Liver (tissue), 8 donors: ENCODE measurements at regions not wholly inside any gene's neighbourhood (a gene's known extent, or its start where the extent isn't known, plus 50 kb on each side); places are given as distances from the start of the nearest gene placed in this dataset.

Experiments
- DNase-seq: peaks from one replicate; pipeline ENCODE4 v3.0.0-alpha.2; 2017; ENCODE audit warnings: low spot score
- H3K27ac ChIP-seq, 2 donors: one replicate each; pipeline ENCODE4 v1.7.0; 2013; ENCODE audit warnings: inconsistent platforms in 2 of 2, low read length in 2 of 2, control low read depth in 1 of 2, low read depth in 1 of 2, mild to moderate bottlenecking in 1 of 2
- H3K27me3 ChIP-seq, 4 donors: one replicate each; pipeline versions ENCODE4 v1.6.1 to v1.7.0; 2013; ENCODE audit warnings: low read length in 3 of 4, inconsistent platforms in 1 of 4, mild to moderate bottlenecking in 1 of 4, moderate library complexity in 1 of 4; ENCODE audit not compliant: control insufficient read depth in 4 of 4, insufficient read depth in 4 of 4
- H3K36me3 ChIP-seq, 4 donors: one replicate each; pipeline versions ENCODE4 v1.6.1 to v1.7.0; 2013; ENCODE audit warnings: low read length in 3 of 4, mild to moderate bottlenecking in 3 of 4, low read depth in 1 of 4, moderate library complexity in 1 of 4; ENCODE audit not compliant: control insufficient read depth in 4 of 4, insufficient read depth in 3 of 4
- H3K4me1 ChIP-seq, 4 donors: one replicate each; pipeline versions ENCODE4 v1.6.1 to v1.7.0; 2013; ENCODE audit warnings: low read length in 3 of 4, mild to moderate bottlenecking in 3 of 4, moderate library complexity in 1 of 4; ENCODE audit not compliant: control insufficient read depth in 4 of 4, insufficient read depth in 4 of 4
- H3K4me3 ChIP-seq, 3 donors: one replicate each; pipeline versions ENCODE4 v1.6.1 to v1.7.0; 2013; ENCODE audit warnings: low read length in 3 of 3, control low read depth in 1 of 3, low read depth in 1 of 3, mild to moderate bottlenecking in 1 of 3
- H3K9ac ChIP-seq, 2 donors: one replicate each; pipeline ENCODE4 v1.7.0; 2013; ENCODE audit warnings: low read length in 2 of 2, mild to moderate bottlenecking in 2 of 2, moderate library complexity in 2 of 2, control low read depth in 1 of 2, low read depth in 1 of 2
- H3K9me3 ChIP-seq, 4 donors: one replicate each; pipeline versions ENCODE4 v1.6.1 to v1.7.0; 2013; ENCODE audit warnings: low read length in 3 of 4; ENCODE audit not compliant: control insufficient read depth in 4 of 4
- ATF3 ChIP-seq: IDR thresholded peaks from 2 replicates; pipeline ENCODE4 v1.6.1; 2016; ENCODE audit warnings: antibody characterized with exemption
- CTCF ChIP-seq: fragments of 150-350 bp; IDR thresholded peaks from 2 replicates; pipeline ENCODE4 v1.5.1; 2017; ENCODE audit warnings: improper control_type of control experiment, low read depth, low read length; ENCODE audit not compliant: missing input control
- EGR1 ChIP-seq, 2 donors: IDR thresholded peaks; 2 replicates each; pipeline ENCODE4 v1.6.1; 2016 to 2018; ENCODE audit warnings: antibody characterized with exemption in 2 of 2, low read depth in 2 of 2
- FOXA2 ChIP-seq: IDR thresholded peaks from 2 replicates; pipeline ENCODE4 v1.6.1; 2016; ENCODE audit warnings: antibody characterized with exemption
- GABPA ChIP-seq, 2 donors: IDR thresholded peaks in 1 of 2; conservative IDR thresholded peaks in 1 of 2; 2 replicates each; pipeline ENCODE4 v1.6.1; 2016; ENCODE audit warnings: antibody characterized with exemption in 2 of 2, mild to moderate bottlenecking in 1 of 2, moderate library complexity in 1 of 2
- HNF4A ChIP-seq, 2 donors: conservative IDR thresholded peaks; 2 replicates each; pipeline ENCODE4 v1.6.1; 2016; ENCODE audit warnings: antibody characterized with exemption in 2 of 2, mild to moderate bottlenecking in 2 of 2
- HNF4G ChIP-seq: IDR thresholded peaks from 2 replicates; pipeline ENCODE4 v1.6.1; 2016; ENCODE audit warnings: antibody characterized with exemption
- JUND ChIP-seq, 2 donors: IDR thresholded peaks; 2 replicates each; pipeline ENCODE4 v1.6.1; 2016; ENCODE audit warnings: antibody characterized with exemption in 2 of 2
- MAX ChIP-seq: IDR thresholded peaks from 2 replicates; pipeline ENCODE4 v1.6.1; 2016; ENCODE audit warnings: antibody characterized with exemption
- RAD21 ChIP-seq, 2 donors: IDR thresholded peaks; 2 replicates each; pipeline ENCODE4 v1.6.1; 2016; ENCODE audit warnings: antibody characterized with exemption in 2 of 2, mild to moderate bottlenecking in 2 of 2
- REST ChIP-seq: IDR thresholded peaks from 2 replicates; pipeline ENCODE4 v1.6.1; 2016; ENCODE audit warnings: antibody characterized with exemption, mild to moderate bottlenecking
- SP1 ChIP-seq: IDR thresholded peaks from 2 replicates; pipeline ENCODE4 v1.6.1; 2018; ENCODE audit warnings: antibody characterized with exemption, mild to moderate bottlenecking
- YY1 ChIP-seq: IDR thresholded peaks from 2 replicates; pipeline ENCODE4 v1.6.1; 2016; ENCODE audit warnings: antibody characterized with exemption, mild to moderate bottlenecking
- ZBTB33 ChIP-seq: IDR thresholded peaks from 2 replicates; pipeline ENCODE4 v1.6.1; 2016; ENCODE audit warnings: antibody characterized with exemption
- WGBS: extraction: QIAGEN DNeasy Blood & Tissue Kit; methylation state at CpG from one replicate; pipeline ENCODE4 v1.1.7; 2013; 5-methylcytosine and 5-hydroxymethylcytosine counted together
- donor health status: healthy.
- donor health status: healthy.
- donor health status: healthy.
- donor health status: healthy.
- donor health status: healthy.

- WGBS, result 98% methylated on average over 2 of the region's 2 CpGs
- no peak overlapping the region for H3K4me3 ChIP-seq
- H3K4me1 ChIP-seq, result peaks cover 0 to 8% (median 3%) of the 10 kb centered on the region in 4 donors
- H3K9ac ChIP-seq, result no peak overlapping the region
- TF ChIP-seq ATF3, result no peak
- peak in 1 of 2 donors; percentile 10 for TF ChIP-seq RAD21 (IDR thresholded peaks at IDR 0.05)
- DNase-seq, result no peak
- no peaks in the 10 kb centered on the region for H3K9me3 ChIP-seq
- no peaks in the 10 kb centered on the region for H3K27me3 ChIP-seq
- H3K36me3 ChIP-seq, result no peaks in the 10 kb centered on the region
- no peak overlapping the region for H3K27ac ChIP-seq
Observed at GRCh38 chr1:59016390-59016789, 232.5 kb upstream of the JUN start.

GRCh38 chr1:59017501-59018231, 233.8 kb upstream of the JUN start:
- H3K36me3 ChIP-seq, result no peaks in the 10 kb centered on the region
- H3K4me1 ChIP-seq, result peaks cover 0 to 8% (median 3%) of the 10 kb centered on the region in 4 donors
- TF ChIP-seq MAX (no peak), SP1 (no peak), JUND (IDR thresholded peaks at IDR 0.05) (no peak), HNF4G (no peak), CTCF (no peak), EGR1 (IDR thresholded peaks at IDR 0.05; ENCODE audit: low read depth in 2 of 2) (no peak), RAD21 (IDR thresholded peaks at IDR 0.05) (no peak), REST (no peak), GABPA (IDR thresholded peaks at IDR 0.05 in 1 of 2, conservative IDR thresholded peaks at IDR 0.05 in 1 of 2) (no peak), YY1 (no peak), ATF3 (no peak), FOXA2 (no peak), HNF4A (conservative IDR thresholded peaks at IDR 0.05) (no peak), ZBTB33 (no peak)
- H3K27me3 ChIP-seq, result no peaks in the 10 kb centered on the region
- no peaks in the 10 kb centered on the region for H3K9me3 ChIP-seq
- H3K27ac ChIP-seq, result no peak overlapping the region
- 95% methylated on average over 8 of the region's 8 CpGs for WGBS
- no peak overlapping the region for H3K4me3 ChIP-seq
- H3K9ac ChIP-seq, result no peak overlapping the region
- no peak for DNase-seq
